Activated naive CD8-positive, alpha-beta T cell treated with anti-CD3 and anti-CD28 coated beads, Interleukin-2, amount 50 U/mL, for 24 hours (primary cell): ENCODE measurements at regions not wholly inside any gene's neighbourhood (a gene's known extent, or its start where the extent isn't known, plus 50 kb on each side); places are given as distances from the start of the nearest gene placed in this dataset.

Experiments
- ATAC-seq: fragments of 150-1000 bp; cut with Tn5 transposase; one replicate; pipeline ENCODE4 v1.10.0; 2021
- DNase-seq: peaks from one replicate; pipeline ENCODE4 v3.0.0; 2021
- H3K27ac Mint-ChIP-seq: one replicate; pipeline ENCODE4 v1.8.0; 2021; ENCODE audit warnings: mild to moderate bottlenecking, mixed read lengths
- H3K27me3 Mint-ChIP-seq: one replicate; pipeline ENCODE4 v1.8.0; 2021; ENCODE audit warnings: mixed read lengths
- H3K36me3 Mint-ChIP-seq: one replicate; pipeline ENCODE4 v1.8.0; 2021; ENCODE audit warnings: low read depth, mixed read lengths
- H3K4me1 Mint-ChIP-seq: one replicate; pipeline ENCODE4 v1.8.0; 2021; ENCODE audit warnings: mixed read lengths
- H3K4me3 Mint-ChIP-seq: one replicate; pipeline ENCODE4 v1.8.0; 2021; ENCODE audit warnings: mild to moderate bottlenecking, moderate library complexity, mixed read lengths
- H3K9me3 Mint-ChIP-seq: one replicate; pipeline ENCODE4 v1.8.0; 2021; ENCODE audit warnings: mixed read lengths

DNA sequence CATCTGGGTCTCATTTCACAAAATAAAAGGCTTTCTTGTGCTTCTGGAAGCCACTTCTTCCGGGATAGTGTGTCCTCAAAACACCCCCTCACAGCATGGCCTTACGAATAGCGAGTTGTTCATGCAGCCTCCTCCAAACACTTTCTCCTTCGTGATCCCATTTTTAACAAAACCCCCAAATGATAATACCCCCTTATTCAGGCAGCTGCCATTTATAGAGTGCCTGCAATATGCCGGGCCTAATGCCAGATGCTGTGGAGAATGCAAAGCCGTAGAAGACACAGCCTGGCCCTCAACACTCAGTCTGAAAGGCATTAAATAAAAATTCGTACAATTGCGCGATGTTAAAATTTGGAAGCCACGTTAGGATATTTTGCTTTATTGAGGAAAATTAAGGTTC, 66.4 kb upstream of the SLC44A1 start:
- ATAC-seq (no peak), DNase-seq (no peak)
- H3K36me3 Mint-ChIP-seq = no peaks in the 10 kb centered on the region
- H3K27me3 Mint-ChIP-seq = no peaks in the 10 kb centered on the region
- no peaks in the 10 kb centered on the region for H3K9me3 Mint-ChIP-seq
- no peak overlapping the region for H3K27ac Mint-ChIP-seq
- no peaks in the 10 kb centered on the region for H3K4me1 Mint-ChIP-seq
- H3K4me3 Mint-ChIP-seq = no peak overlapping the region

DNA sequence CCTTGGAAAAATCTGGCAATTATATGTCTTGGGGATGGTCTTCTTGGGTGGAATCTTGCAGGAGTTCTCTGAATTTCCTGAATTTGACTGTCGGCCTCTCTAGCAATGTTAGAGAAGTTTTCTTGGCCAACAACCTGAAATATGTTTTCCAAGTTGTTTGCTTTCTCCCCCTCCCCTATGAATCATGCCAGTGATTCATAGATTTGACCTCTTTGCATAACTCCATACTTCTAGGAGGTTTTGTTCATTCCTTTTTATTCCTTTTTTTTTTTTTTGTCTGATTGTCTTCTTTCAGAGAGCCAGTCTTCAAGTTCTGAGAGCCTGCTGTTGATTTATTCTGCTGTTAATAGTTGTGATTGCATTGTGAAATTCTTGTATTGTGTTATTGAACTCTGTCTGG, 56.7 kb upstream of the SLC44A1 start:
- H3K27me3 Mint-ChIP-seq = peaks cover 2% of the 10 kb centered on the region
- H3K4me1 Mint-ChIP-seq = no peaks in the 10 kb centered on the region
- H3K27ac Mint-ChIP-seq = no peak overlapping the region
- ATAC-seq (no peak), DNase-seq (no peak)
- H3K9me3 Mint-ChIP-seq = no peaks in the 10 kb centered on the region
- H3K36me3 Mint-ChIP-seq = no peaks in the 10 kb centered on the region
- no peak overlapping the region for H3K4me3 Mint-ChIP-seq

DNA sequence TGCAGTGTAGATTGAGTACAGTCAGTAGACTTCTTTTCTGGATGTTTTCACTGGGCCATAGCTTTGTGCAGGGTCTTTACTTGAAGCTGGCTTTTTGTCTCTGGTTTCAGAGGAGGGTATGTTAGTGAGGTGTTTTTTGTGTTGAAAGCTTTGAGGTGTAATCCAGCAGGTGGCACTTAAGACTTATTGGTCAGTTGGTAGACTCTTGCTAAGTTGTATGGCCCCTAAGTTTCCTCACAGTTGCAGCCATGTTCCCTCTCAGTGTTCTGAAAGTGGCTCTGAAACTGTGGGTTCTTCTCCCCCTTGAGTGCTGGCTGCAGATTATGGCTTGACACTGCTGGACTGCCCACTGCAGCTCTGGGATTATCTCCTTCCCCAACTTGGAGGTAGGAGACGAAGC, 55.7 kb upstream of the SLC44A1 start:
- no peak for DNase-seq
- peaks cover 2% of the 10 kb centered on the region for H3K27me3 Mint-ChIP-seq
- H3K4me3 Mint-ChIP-seq = no peak overlapping the region
- no peaks in the 10 kb centered on the region for H3K4me1 Mint-ChIP-seq
- H3K36me3 Mint-ChIP-seq = no peaks in the 10 kb centered on the region
- no peaks in the 10 kb centered on the region for H3K9me3 Mint-ChIP-seq
- no peak for ATAC-seq
- H3K27ac Mint-ChIP-seq = no peak overlapping the region

DNA sequence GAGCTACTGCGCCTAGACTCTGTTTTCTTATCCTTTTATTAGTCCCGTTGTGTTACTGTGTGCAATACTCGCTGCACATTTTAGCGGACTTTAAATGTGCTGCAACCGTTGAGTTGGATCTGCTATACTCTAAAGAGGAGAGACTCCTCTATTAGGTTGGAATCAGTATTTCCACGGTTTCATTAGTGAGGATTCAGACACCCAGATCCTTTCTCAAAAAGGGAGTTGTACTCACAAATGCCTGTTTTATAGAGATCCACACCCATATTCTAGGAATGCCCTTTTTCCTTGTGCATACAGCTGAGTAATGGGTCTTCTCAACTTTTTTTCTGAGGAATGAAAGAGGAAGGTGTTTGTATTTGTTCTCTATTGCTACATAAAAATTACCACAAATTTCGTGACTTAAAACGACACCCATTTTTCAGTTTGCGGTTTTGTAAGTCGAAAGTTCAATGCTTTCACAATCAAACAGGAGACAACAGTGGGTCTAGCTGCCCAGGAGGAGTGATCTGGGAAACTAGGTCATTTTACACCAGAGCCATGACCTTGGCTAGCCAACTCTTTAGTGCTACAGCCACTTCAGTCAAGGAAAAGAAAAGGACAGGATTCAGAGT, 52.8 kb upstream of the SLC44A1 start:
- Mint-ChIP-seq H3K4me1 (no peaks in the 10 kb centered on the region), H3K27ac (no peak overlapping the region), H3K4me3 (no peak overlapping the region), H3K9me3 (no peaks in the 10 kb centered on the region), H3K27me3 (peaks cover 3% of the 10 kb centered on the region), H3K36me3 (no peaks in the 10 kb centered on the region)
- DNase-seq = no peak
- ATAC-seq = no peak

DNA sequence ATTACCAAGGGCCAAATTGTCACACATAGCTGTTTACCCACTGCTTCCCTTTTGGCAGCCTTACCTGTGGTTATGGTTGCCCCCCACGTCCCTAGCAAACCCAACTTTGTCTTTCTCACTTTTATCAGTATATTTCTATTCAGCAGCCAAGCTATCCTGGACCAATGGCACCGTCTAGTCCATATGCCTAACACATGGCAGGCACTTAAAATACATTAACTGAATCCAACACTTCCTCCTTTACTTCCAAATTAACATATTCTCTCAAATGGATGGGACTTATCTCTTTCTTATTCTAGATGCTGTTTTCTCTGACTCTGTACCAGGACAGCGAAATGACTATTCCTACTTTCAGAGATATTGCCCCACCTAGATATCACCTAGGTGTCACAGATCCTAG, 50.9 kb upstream of the SLC44A1 start:
- Mint-ChIP-seq H3K4me1 (no peaks in the 10 kb centered on the region), H3K27ac (no peak overlapping the region), H3K36me3 (no peaks in the 10 kb centered on the region), H3K9me3 (no peaks in the 10 kb centered on the region), H3K27me3 (peaks cover 3% of the 10 kb centered on the region), H3K4me3 (no peak overlapping the region)
- no peak for ATAC-seq
- DNase-seq = no peak

DNA sequence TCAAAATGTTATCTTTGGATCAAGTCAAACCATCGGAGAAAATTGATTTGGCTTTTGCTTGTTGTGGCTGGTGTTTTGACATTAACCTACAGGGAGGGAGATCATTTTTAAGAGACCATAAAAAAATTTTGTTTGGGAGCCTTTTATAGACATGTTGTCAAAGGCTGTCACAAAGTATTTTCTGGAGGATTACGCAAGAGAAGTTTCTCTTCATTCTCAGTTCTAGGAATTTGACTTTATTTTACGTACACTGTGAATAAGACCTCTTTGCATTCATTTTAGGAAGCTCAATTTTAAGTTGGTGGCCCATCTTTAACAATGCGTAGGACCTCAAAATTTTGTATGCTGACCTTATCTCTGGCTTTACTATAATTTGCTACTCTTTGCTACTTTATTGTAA, 50.2 kb upstream of the SLC44A1 start:
- H3K4me1 Mint-ChIP-seq = no peaks in the 10 kb centered on the region
- ATAC-seq = no peak

More for the DNA sequence above, 50.2 kb upstream of the SLC44A1 start:
- no peak for DNase-seq
- Mint-ChIP-seq H3K27ac (no peak overlapping the region), H3K4me3 (no peak overlapping the region), H3K9me3 (no peaks in the 10 kb centered on the region), H3K27me3 (peaks cover 3% of the 10 kb centered on the region), H3K36me3 (no peaks in the 10 kb centered on the region)
